ENCODE measurements at regions not wholly inside any gene's neighbourhood (a gene's known extent, or its start where the extent isn't known, plus 50 kb on each side); places are given as distances from the start of the nearest gene placed in this dataset.

- H3K36me3 ChIP-seq (ENCODE audit: control insufficient read depth in 1 of 2, insufficient read depth in 2 of 2, low read length in 2 of 2), result no peaks in the 10 kb centered on the region
- H3K4me1 ChIP-seq (ENCODE audit: control insufficient read depth in 1 of 2, insufficient read depth in 2 of 2, low read length in 2 of 2), result no peaks in the 10 kb centered on the region
- H3K4me3 ChIP-seq (ENCODE audit: low read depth in 1 of 2, low read length in 2 of 2), result no peak overlapping the region
- H3K27me3 ChIP-seq (ENCODE audit: low read depth, low read length), result no peaks in the 10 kb centered on the region
- H3K9me3 ChIP-seq (ENCODE audit: control insufficient read depth in 1 of 2, low read length in 2 of 2), result no peaks in the 10 kb centered on the region
- H3K27ac ChIP-seq (ENCODE audit: low read length), result no peak overlapping the region
These were observed 63.3 kb upstream of the KCNMB2 start for GRCh38 chr3:178472941-178473340.

- Histone ChIP-seq H3K27ac (ENCODE audit: low read length) (no peak overlapping the region), H3K9me3 (ENCODE audit: control insufficient read depth in 1 of 2, low read length in 2 of 2) (no peaks in the 10 kb centered on the region)
These were observed 61.7 kb upstream of the KCNMB2 start for GRCh38 chr3:178474526-178474925.

DNA sequence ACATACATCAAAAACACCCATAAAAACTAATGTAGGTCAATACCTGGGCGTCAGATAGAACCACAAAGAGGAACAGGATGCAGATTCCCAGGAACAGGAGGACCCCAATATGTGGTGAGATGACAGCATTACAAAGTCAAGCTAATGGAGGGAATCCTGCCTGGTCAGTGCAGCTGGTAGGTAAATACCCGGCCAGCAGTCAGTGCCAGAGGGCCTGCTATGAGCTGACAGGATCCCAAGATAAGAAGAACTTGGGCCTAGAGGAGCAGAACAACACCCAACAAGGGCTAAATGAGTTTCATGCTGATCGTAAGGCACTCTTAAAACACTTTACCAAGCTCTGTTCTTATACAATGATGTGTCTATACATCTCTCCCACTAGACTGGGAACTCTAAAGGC is 61.2 kb upstream of the KCNMB2 start:
- H3K4me1 ChIP-seq (ENCODE audit: control insufficient read depth in 1 of 2, insufficient read depth in 2 of 2, low read length in 2 of 2), result no peaks in the 10 kb centered on the region
- H3K27ac ChIP-seq (ENCODE audit: low read length), result no peak overlapping the region
- H3K36me3 ChIP-seq (ENCODE audit: control insufficient read depth in 1 of 2, insufficient read depth in 2 of 2, low read length in 2 of 2), result no peaks in the 10 kb centered on the region
- H3K27me3 ChIP-seq (ENCODE audit: low read depth, low read length), result no peaks in the 10 kb centered on the region
- H3K4me3 ChIP-seq (ENCODE audit: low read depth in 1 of 2, low read length in 2 of 2), result no peak overlapping the region
- H3K9me3 ChIP-seq (ENCODE audit: control insufficient read depth in 1 of 2, low read length in 2 of 2), result no peaks in the 10 kb centered on the region

More at GRCh38 chr3:178474526-178474925, 61.7 kb upstream of the KCNMB2 start:
- no peaks in the 10 kb centered on the region for H3K4me1 ChIP-seq (ENCODE audit: control insufficient read depth in 1 of 2, insufficient read depth in 2 of 2, low read length in 2 of 2)
- no peak overlapping the region for H3K4me3 ChIP-seq (ENCODE audit: low read depth in 1 of 2, low read length in 2 of 2)
- no peaks in the 10 kb centered on the region for H3K36me3 ChIP-seq (ENCODE audit: control insufficient read depth in 1 of 2, insufficient read depth in 2 of 2, low read length in 2 of 2)
- no peaks in the 10 kb centered on the region for H3K27me3 ChIP-seq (ENCODE audit: low read depth, low read length)

GRCh38 chr3:178476886-178477285 is 59.4 kb upstream of the KCNMB2 start:
- Histone ChIP-seq H3K4me1 (ENCODE audit: control insufficient read depth in 1 of 2, insufficient read depth in 2 of 2, low read length in 2 of 2) (no peaks in the 10 kb centered on the region), H3K9me3 (ENCODE audit: control insufficient read depth in 1 of 2, low read length in 2 of 2) (no peaks in the 10 kb centered on the region), H3K27me3 (ENCODE audit: low read depth, low read length) (no peaks in the 10 kb centered on the region), H3K27ac (ENCODE audit: low read length) (no peak overlapping the region), H3K4me3 (ENCODE audit: low read depth in 1 of 2, low read length in 2 of 2) (no peak overlapping the region), H3K36me3 (ENCODE audit: control insufficient read depth in 1 of 2, insufficient read depth in 2 of 2, low read length in 2 of 2) (no peaks in the 10 kb centered on the region)

GRCh38 chr3:178479446-178479845 is 56.8 kb upstream of the KCNMB2 start:
- no peaks in the 10 kb centered on the region for H3K9me3 ChIP-seq (ENCODE audit: control insufficient read depth in 1 of 2, low read length in 2 of 2)
- H3K4me1 ChIP-seq (ENCODE audit: control insufficient read depth in 1 of 2, insufficient read depth in 2 of 2, low read length in 2 of 2), result no peaks in the 10 kb centered on the region
- no peaks in the 10 kb centered on the region for H3K36me3 ChIP-seq (ENCODE audit: control insufficient read depth in 1 of 2, insufficient read depth in 2 of 2, low read length in 2 of 2)
- no peak overlapping the region for H3K4me3 ChIP-seq (ENCODE audit: low read depth in 1 of 2, low read length in 2 of 2)
- no peaks in the 10 kb centered on the region for H3K27me3 ChIP-seq (ENCODE audit: low read depth, low read length)
- H3K27ac ChIP-seq (ENCODE audit: low read length), result no peak overlapping the region

- no peak overlapping the region for H3K4me3 ChIP-seq (ENCODE audit: low read depth in 1 of 2, low read length in 2 of 2)
- H3K36me3 ChIP-seq (ENCODE audit: control insufficient read depth in 1 of 2, insufficient read depth in 2 of 2, low read length in 2 of 2), result no peaks in the 10 kb centered on the region
- no peaks in the 10 kb centered on the region for H3K27me3 ChIP-seq (ENCODE audit: low read depth, low read length)
- H3K4me1 ChIP-seq (ENCODE audit: control insufficient read depth in 1 of 2, insufficient read depth in 2 of 2, low read length in 2 of 2), result no peaks in the 10 kb centered on the region
- no peak overlapping the region for H3K27ac ChIP-seq (ENCODE audit: low read length)
- no peaks in the 10 kb centered on the region for H3K9me3 ChIP-seq (ENCODE audit: control insufficient read depth in 1 of 2, low read length in 2 of 2)
These were observed 56.4 kb upstream of the KCNMB2 start for GRCh38 chr3:178479860-178480259.

DNA sequence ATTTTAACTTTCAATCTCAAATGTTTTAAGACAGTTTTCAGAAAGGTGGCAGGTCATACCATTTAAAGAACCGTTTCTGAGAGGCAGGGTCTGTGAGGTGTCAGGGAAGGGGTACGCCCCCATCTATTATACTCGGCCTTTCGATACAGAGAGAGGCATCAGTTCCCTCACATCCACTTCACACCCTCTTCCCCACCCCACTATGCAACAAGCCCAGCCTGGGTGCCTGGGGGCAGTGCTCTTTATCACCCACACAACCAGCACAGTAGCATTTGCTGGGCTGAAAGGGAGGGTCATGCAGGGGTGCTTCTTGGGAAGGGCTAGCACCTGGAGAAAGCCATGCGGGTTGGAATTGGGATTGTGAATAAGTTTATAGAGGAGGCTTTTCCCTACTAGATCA is 56.0 kb upstream of the KCNMB2 start:
- H3K27ac ChIP-seq (ENCODE audit: low read length), result no peak overlapping the region

DNA sequence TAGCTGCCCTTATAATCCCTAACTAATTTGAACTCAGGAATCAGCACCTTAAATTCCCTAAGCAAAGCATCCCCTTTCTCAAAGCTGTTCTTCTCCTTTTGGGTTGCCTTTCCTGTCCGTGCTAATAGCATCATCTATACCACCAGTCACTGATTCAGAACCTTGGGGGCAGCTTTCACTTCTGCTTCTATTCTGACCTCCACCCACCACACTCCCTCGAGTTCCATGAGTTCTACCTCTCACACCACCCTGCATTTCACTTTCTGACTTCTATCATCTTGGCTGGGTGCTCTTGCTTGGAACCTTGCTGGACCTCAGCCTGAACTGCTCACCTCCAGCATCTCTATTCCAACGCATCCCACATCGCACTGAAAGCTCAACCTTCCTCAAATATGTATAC is 55.4 kb upstream of the KCNMB2 start:
- no peak overlapping the region for H3K27ac ChIP-seq (ENCODE audit: low read length)
- H3K4me1 ChIP-seq (ENCODE audit: control insufficient read depth in 1 of 2, insufficient read depth in 2 of 2, low read length in 2 of 2), result no peaks in the 10 kb centered on the region

More for the DNA sequence above, 56.0 kb upstream of the KCNMB2 start:
- Histone ChIP-seq H3K4me1 (ENCODE audit: control insufficient read depth in 1 of 2, insufficient read depth in 2 of 2, low read length in 2 of 2) (no peaks in the 10 kb centered on the region), H3K4me3 (ENCODE audit: low read depth in 1 of 2, low read length in 2 of 2) (no peak overlapping the region), H3K27me3 (ENCODE audit: low read depth, low read length) (no peaks in the 10 kb centered on the region), H3K36me3 (ENCODE audit: control insufficient read depth in 1 of 2, insufficient read depth in 2 of 2, low read length in 2 of 2) (no peaks in the 10 kb centered on the region), H3K9me3 (ENCODE audit: control insufficient read depth in 1 of 2, low read length in 2 of 2) (no peaks in the 10 kb centered on the region)

DNA sequence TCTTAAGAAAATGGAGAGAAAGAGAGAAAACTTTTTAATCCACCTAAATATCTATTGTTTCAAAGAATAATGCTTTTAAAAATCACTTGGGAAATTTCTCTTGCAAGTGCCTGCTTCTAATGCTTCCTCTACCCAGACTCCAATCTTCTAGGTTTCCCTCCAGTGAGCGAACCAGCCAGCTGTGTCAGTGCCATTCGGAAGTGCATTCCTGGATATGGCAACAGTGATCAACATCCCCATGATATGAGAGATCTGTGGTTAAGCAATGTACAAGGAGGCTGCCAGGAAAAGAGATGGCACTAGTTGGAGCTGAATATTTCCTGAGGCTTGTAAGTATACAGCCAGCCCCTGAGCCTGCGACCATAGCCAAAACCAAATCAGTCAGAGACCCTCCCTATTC is 53.3 kb upstream of the KCNMB2 start:
- H3K9me3 ChIP-seq (ENCODE audit: control insufficient read depth in 1 of 2, low read length in 2 of 2), result no peaks in the 10 kb centered on the region
- no peaks in the 10 kb centered on the region for H3K27me3 ChIP-seq (ENCODE audit: low read depth, low read length)
- no peak overlapping the region for H3K27ac ChIP-seq (ENCODE audit: low read length)
- no peak overlapping the region for H3K4me3 ChIP-seq (ENCODE audit: low read depth in 1 of 2, low read length in 2 of 2)
- H3K4me1 ChIP-seq (ENCODE audit: control insufficient read depth in 1 of 2, insufficient read depth in 2 of 2, low read length in 2 of 2), result no peaks in the 10 kb centered on the region
- no peaks in the 10 kb centered on the region for H3K36me3 ChIP-seq (ENCODE audit: control insufficient read depth in 1 of 2, insufficient read depth in 2 of 2, low read length in 2 of 2)

More for the DNA sequence above, 55.4 kb upstream of the KCNMB2 start:
- Histone ChIP-seq H3K36me3 (ENCODE audit: control insufficient read depth in 1 of 2, insufficient read depth in 2 of 2, low read length in 2 of 2) (no peaks in the 10 kb centered on the region), H3K4me3 (ENCODE audit: low read depth in 1 of 2, low read length in 2 of 2) (no peak overlapping the region), H3K27me3 (ENCODE audit: low read depth, low read length) (no peaks in the 10 kb centered on the region), H3K9me3 (ENCODE audit: control insufficient read depth in 1 of 2, low read length in 2 of 2) (no peaks in the 10 kb centered on the region)

DNA sequence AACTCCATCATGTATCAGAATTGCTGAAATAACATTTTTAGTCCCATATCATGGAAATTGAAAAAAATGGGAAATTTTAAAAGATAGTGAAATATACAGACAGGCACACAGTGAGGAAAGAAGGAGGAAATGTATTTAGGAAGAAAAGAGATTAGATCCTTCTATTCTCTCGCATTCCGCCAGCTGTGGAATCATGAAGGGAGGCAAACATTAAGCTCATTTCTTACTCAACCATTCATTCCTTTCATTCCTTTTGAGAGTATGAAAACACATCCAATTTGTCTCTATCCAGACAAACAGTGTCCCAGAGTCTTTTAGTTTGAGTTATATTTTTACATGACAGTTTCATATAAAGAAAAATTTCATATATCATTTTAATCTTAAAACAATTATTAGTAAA is 52.5 kb upstream of the KCNMB2 start:
- no peaks in the 10 kb centered on the region for H3K27me3 ChIP-seq (ENCODE audit: low read depth, low read length)
- H3K9me3 ChIP-seq (ENCODE audit: control insufficient read depth in 1 of 2, low read length in 2 of 2), result no peaks in the 10 kb centered on the region
- no peak overlapping the region for H3K27ac ChIP-seq (ENCODE audit: low read length)
- H3K4me3 ChIP-seq (ENCODE audit: low read depth in 1 of 2, low read length in 2 of 2), result no peak overlapping the region
- no peaks in the 10 kb centered on the region for H3K4me1 ChIP-seq (ENCODE audit: control insufficient read depth in 1 of 2, insufficient read depth in 2 of 2, low read length in 2 of 2)
- no peaks in the 10 kb centered on the region for H3K36me3 ChIP-seq (ENCODE audit: control insufficient read depth in 1 of 2, insufficient read depth in 2 of 2, low read length in 2 of 2)

- no peaks in the 10 kb centered on the region for H3K27me3 ChIP-seq (ENCODE audit: low read depth, low read length)
- no peak overlapping the region for H3K4me3 ChIP-seq (ENCODE audit: low read depth in 1 of 2, low read length in 2 of 2)
- H3K4me1 ChIP-seq (ENCODE audit: control insufficient read depth in 1 of 2, insufficient read depth in 2 of 2, low read length in 2 of 2), result no peaks in the 10 kb centered on the region
- H3K9me3 ChIP-seq (ENCODE audit: control insufficient read depth in 1 of 2, low read length in 2 of 2), result no peaks in the 10 kb centered on the region
- no peak overlapping the region for H3K27ac ChIP-seq (ENCODE audit: low read length)
- H3K36me3 ChIP-seq (ENCODE audit: control insufficient read depth in 1 of 2, insufficient read depth in 2 of 2, low read length in 2 of 2), result no peaks in the 10 kb centered on the region
These were observed 50.5 kb upstream of the KCNMB2 start for GRCh38 chr3:178485756-178486155.

All from muscle layer of duodenum (tissue), 2 donors.